Lower leg skin (tissue), 3 donors: ENCODE measurements at regions not wholly inside any gene's neighbourhood (a gene's known extent, or its start where the extent isn't known, plus 50 kb on each side); places are given as distances from the start of the nearest gene placed in this dataset.

ENCODE experiments used
- CTCF ChIP-seq, 3 donors: fragments of 450-650 bp; IDR thresholded peaks; one replicate each; pipeline ENCODE4 v1.5.1; 2016; ENCODE audit warnings: antibody characterized with exemption in 3 of 3, mild to moderate bottlenecking in 3 of 3, moderate library complexity in 2 of 3
- POLR2A ChIP-seq, 2 donors: fragments of 450-650 bp; IDR thresholded peaks; one replicate each; pipeline ENCODE4 v1.6.1; 2016 to 2017; ENCODE audit warnings: antibody characterized with exemption in 2 of 2, mild to moderate bottlenecking in 1 of 2, moderate library complexity in 1 of 2

- TF ChIP-seq POLR2A (IDR thresholded peaks at IDR 0.05) (no peak), CTCF (IDR thresholded peaks at IDR 0.05) (no peak)
Observed at GRCh38 chr9:65449423-65449822, 164.4 kb upstream of the FOXD4L5 start.
